GM18861 (cell line): ENCODE measurements at regions not wholly inside any gene's neighbourhood (a gene's known extent, or its start where the extent isn't known, plus 50 kb on each side); places are given as distances from the start of the nearest gene placed in this dataset.
"Not testable (repeated sequence)": the region's sequence is repeated elsewhere in the genome, so short reads cannot be mapped to it uniquely, and the experiment has no call there.

Experiments
- ATAC-seq: cut with Tn5 transposase; IDR thresholded peaks from one replicate; pipeline ENCODE4 v1.9.1; 2021; ENCODE audit not compliant: unreplicated experiment

DNA sequence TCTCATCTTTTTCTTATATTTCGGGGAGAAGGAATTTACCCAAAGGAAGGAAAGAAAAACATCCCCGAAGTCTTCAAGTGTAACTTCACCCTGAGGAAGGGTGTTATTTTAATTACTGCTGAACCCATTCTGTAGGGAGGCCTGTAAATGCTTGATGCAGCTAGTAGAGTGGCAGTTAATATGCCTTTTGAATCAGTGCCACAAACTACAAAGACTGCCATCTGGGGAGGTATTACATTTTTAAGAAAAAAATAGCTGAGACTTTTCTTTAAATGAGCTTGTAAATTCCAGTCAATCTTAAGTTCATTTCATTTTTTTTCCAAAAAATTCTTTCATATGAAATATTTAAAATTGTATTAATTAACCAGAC, 233.1 kb upstream of the FERD3L start:
- ATAC-seq = no peak

DNA sequence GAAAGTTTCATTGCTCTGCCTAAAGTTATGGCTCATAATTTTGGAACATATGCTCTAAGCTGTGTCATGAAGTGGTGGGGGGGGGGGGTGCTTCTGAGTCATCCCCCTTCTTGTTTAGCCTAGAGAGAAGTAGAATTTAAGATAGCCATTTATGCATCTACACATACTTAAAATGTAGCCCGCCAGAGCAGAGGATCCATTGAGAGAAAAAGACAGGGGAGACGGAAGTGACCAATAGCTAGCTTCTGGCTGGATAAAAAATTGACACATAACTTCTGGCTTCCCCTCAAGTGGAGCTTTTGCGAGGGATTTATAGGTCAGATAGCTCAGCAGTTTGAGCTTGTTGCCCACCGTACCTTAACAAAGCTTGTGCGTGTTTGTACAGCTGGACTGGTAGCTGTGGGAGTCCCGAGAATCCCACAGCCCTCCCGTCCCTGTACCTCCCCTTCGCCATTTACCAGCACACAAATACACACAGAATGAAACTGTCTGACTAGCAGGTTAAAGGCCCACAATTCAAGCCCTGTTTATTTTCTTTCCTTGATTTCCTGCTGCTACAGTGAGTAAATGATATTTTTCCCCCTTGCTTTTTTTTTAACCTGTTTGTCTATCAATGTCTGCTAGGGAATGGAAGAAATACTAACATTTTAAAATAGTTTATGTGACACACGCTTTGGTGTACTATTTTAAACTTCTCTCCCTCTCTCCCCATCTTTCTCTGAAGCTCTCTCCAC, 232.6 kb upstream of the FERD3L start:
- no peak for ATAC-seq

DNA sequence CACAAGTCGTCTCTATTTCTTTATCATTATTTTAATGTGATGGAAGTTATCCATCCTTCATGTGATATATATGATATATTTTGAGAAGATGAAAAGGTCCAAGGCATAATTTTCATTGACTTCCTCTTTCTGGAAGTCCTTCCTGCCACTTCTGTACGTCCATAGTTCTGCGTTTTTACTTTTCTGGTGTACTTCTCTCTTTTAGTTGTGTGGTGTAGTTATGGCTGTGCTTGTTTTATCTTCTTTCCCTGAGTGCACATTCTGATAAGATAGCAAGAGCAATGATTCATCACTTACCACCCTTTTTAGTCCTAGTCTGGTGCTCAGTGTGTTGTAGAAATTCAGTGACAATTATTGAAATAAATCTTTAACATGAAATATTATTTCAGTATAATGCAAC, 231.3 kb upstream of the FERD3L start:
- no peak for ATAC-seq

DNA sequence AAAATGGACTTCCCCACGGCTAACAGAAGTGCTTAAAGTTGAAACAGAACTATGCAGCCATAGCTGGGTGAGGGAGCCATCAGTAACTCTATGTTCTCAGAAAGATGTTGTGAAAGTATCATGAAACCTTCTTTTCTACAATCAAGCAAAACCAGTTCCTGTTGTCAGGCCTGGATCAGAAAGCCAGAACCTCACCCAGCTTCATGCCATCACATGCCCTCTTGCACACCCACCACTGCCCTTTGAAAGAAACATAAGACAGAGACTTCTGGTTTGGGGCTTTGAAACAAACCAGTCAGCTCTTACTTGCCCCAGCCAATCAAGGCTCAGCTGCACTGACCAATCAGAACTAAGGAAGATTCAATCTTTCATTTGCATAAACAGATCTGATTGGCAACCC, 230.8 kb upstream of the FERD3L start:
- no peak for ATAC-seq

DNA sequence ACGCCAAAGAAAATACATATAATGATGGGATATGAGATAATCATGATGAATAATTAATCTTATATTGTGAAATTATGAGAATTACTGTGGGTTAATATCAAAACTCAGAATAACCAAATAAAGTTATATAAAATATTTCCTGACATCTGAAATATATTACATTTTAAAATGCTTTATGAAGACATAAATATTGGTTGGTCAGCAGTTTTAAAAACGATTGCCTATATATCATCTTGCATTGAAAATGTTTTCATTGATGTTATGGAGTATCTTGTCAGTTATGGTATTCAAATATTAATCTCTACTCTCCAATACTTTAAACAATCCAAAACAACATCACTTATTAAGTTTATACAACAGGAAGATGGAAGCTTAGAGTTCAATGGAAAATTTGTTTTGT, 228.1 kb upstream of the FERD3L start:
- ATAC-seq = no peak

DNA sequence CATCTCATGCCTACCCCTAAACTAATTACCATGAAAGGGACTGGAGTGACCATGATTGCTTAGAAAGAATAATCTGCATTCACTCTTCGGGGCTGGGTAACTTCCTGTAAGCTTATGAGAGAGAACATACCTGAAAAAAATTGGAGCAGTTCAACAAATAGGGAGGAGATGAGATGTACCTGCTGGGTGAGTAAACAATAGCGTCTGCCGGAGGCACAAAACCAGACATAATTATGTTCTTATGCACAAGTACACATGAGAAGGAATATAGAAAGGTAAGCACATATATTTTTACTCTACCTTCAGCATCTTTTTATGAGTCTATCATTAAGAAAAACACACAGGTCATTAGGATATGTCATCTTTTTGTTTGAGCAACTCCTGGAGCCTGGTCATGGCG, 224.6 kb upstream of the FERD3L start:
- ATAC-seq = no peak

DNA sequence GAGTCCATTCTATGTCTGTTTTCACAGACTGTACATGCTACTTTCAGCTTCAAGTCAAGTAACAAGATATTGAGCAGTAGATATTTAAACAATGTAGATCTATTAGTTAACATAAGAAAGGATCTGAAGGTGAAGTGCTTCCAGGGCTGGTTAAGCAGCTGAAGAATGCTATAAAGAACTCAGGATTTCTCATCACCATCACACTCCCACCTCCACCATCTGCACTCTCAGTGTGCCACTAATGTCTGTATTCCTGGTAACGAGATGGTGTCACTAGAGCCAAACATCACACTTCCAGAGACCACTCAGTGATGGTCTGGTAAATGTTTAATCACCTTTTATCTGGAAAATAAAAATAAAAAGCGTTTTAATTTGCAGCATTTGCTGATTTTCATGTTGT, 224.0 kb upstream of the FERD3L start:
- no peak for ATAC-seq

DNA sequence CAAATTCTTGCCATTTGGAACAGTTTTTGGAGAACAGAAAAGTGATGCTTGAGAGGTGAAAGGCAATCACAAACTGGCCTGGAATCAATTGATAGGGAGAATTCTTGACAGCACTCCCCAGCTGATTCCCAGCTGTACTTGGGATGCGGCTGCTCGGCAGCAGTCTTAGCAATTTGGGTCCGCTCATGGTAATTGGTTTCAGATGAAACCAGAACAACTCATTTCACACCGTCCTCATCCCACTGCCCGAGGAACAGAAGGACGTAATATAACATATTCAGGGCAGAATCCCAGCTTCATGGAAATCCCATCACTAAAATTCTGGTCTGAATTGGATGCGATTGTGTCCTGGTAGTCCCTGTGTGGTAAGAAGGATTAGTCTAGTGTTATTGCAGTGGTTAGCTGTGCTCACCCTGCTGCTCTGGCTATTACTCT, 223.3 kb upstream of the FERD3L start:
- no peak for ATAC-seq

DNA sequence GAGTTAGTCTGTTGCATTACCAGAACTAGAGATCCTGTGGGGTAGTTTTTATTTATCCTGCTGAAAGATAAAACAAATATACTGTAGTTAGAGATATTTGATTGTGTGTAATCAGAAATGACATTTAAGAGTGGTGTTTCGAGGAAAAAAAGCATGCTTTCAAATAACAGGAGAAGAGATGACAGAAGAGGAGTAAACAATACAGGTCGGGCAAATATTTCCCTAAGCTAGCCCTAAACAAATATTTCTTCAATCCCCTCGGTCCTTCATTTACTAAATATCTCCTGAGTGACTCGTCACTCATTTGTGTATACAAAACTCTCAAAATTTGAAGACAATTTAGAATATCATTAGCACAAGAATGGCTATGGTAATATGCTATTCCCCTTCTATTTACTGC, 219.7 kb upstream of the FERD3L start:
- ATAC-seq = no peak

DNA sequence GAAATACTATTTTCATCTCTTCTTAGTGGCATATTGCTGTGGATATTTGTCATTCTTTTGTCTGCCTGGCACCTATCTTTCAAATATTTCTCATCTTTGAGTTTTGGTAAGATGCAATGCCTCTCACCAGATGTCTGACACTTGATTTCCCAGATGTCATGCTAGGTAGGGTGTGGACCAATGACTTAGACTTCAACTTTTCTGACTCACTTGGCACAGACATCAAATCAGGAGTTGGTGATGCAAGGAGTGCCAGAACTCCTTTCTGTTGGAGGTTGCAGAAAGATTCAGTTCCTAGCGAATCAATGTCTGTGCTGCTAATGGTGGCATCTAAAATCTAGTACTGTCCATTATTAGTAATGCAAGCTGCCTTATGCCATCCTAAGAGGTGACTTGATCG, 216.9 kb upstream of the FERD3L start:
- no peak for ATAC-seq

DNA sequence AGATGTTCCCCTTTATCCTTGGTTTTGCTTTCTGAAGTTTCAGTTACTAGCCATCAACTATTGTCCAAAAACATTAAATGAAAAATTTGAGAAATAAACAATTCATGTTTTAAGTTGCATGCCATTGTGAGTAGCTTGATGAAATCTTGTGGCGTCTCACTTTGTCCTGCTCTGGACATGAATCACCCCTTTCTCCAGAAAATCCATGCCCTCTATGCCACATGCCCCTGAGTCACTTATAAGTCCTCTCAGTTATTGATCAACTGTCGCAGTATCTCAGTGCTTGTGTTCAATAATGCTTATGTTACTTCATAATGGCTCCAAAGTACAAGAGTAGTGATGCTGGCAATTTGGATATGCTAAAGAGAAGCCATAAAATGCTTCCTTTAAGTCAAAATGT, 208.0 kb upstream of the FERD3L start:
- no peak for ATAC-seq

DNA sequence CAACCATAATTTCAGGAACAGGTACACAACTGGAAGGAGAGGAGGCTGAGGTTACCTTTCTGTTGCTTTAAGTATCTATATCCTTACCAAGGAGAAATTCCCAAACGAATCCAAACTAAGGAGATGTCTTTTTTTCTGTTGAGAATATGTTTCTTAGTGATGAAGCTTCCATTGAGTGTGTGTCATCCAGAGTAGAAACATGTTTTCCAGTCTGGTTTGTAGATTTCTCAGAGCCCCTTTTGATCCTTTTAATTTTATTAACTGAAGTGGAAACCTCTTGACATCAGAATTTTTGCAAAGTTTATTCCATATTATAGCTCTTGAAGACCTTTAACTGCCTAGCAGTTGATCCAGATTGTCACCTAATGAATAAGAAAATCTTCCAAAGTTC, 207.1 kb upstream of the FERD3L start:
- no peak for ATAC-seq

DNA sequence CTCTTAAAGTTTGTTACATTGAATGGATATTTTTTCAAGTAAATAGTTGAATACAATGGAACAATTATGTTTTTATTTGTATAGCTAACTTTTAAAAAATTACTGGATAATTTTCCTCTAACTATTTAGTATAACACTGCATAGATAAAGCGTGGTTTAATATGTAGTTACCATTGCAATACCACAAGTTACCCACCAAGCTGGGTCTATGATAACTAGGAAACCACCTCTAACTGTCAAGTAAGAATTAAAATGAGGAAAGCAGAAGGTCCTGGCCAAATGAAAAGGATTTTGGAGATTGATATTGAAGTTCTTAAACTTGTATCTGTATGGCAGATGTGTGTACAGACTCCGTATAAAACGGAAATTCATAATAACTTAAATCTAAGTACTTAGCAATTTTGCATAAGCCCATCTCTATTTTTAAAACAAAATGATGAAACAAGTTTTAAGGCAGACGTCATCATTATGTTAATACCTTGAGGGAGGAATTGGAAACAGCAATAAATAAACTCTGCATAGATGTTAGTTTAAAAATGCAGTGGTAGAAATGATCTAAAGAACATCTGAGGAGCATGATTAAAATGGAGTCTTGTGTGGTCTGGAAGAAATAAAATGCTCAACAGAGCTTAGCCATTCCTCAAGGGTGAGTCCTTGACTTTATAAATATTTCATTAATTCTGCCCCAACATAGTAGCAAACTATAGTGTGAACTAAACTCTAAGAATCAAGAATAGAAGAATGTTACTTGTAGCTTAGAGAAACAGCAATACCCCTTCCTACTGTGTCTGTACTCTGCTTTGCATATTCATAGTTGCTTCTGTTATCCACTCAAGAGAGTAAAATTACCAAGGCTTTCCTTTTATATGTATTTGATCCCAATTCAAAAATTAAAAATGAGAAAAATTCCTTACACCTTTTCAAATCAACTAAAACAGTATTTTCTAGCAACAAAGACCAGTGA, 206.4 kb upstream of the FERD3L start:
- no peak for ATAC-seq

DNA sequence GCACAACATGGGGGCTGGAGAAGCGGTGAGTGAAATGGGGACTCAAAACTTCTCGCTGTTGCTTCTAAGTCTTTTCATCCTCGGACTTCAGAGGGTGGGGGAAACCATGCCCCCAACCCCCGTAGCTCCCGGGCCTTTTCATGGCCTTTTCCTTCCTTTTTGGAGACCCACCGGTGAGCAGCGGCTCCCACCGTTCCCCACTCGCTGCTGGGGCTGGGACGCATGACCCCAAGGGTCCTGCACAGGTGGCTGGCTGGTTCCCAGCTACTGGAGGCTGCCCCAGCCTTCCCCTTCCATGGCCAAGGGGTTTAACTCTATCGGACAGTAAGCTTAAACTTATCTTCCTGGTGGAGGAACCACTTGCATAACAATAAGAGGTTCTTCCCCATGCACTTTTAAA, 194.3 kb upstream of the FERD3L start:
- ATAC-seq = no peak

DNA sequence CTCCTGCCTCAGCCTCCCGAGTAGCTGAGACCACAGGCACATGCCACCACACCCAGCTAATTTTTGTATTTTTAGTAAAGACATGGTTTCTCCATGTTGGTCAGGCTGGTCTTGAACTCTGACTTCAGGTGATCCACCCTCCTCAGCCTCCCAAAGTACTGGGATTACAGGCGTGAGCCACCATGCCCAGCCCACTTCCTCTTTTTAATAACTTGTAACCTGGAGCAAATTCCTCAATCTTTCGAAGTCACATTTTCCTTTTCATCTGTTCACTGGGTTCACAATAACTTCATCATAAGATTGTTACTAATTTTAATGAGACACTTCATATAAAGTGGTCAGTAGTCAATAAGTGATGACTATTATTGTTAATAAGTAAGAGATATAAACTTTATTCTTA, 193.3 kb upstream of the FERD3L start:
- ATAC-seq = not testable (repeated sequence)

DNA sequence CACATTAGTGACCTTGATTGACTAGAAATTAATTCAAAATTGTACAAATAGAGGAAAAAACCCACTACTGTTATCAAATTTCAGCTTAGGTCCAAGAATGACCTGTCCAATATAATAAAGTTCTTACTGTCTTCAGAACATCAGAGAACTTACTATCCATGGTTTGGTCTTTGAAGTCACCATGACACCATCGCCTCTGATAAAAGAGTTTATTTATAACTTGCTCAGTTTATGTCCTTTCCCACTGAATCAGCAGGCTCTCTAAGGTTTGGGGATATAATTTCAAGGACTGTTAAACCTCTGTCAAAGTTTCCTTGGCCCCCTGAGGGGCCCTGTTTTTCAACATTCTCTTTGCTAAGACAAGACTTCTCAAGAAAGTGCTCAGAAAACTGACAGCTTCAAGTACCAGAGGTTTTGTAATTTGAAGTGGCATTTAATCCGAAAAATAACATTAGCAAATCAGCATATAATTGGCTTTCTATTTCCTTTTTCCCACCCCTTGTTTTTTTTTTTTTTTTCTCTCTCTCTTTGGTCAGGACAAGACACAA, 191.7 kb upstream of the FERD3L start:
- no peak for ATAC-seq

DNA sequence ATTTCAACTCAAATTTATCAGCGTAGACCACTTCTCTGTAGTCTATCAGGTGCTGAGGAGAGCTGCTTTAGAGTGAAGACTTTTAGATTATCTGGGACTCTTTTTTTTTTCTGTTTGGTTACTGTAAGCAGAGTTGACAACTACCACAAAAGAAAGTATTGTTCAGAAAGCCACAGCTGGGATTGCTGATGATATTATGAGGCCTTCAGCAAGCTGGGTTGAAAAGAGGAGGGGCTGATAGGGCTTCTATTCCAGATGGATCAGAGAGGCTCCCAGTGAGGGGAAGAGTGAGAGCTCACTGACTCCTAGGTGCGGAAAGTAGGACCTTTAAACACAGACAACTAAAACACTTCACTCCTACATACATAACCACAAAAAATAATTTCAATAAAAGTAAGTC, 188.5 kb upstream of the FERD3L start:
- no peak for ATAC-seq

DNA sequence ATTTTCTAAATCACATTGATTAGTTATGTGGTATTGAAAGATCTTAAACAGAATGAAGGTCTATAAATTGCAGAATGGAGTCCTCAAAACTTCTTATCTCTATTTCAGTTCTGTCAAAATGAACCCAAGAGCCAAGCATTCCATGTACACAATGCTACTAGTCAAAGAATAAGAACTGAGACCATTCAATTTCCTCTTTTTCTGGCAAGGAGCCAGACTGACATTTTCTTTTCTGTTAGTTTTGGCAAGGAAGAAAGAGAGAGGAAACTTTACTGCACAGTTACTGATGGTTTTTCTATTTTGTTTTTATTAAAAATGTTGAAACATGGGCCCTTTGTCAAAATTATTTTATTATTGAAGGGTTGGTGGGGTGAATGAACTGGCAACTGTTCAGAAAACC, 181.8 kb upstream of the FERD3L start:
- no peak for ATAC-seq

DNA sequence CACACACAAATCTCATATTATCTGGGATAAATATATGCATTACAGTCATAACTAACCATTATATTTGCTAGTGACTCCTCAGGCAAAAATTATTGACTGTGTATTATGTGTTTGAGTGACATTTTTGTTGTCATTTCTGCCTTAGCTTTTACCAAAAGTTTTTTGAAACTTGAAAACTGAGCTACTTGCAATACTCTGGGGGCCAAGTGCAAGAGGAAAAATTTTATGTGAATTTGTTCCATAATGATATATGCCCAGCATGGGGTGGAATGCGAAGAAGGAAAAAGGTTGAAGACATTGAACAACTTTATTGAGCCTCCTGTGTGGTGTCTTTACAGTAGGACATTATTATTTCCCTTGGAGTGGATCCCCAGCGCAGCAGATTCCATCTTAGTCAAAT, 176.8 kb upstream of the FERD3L start:
- ATAC-seq = no peak

DNA sequence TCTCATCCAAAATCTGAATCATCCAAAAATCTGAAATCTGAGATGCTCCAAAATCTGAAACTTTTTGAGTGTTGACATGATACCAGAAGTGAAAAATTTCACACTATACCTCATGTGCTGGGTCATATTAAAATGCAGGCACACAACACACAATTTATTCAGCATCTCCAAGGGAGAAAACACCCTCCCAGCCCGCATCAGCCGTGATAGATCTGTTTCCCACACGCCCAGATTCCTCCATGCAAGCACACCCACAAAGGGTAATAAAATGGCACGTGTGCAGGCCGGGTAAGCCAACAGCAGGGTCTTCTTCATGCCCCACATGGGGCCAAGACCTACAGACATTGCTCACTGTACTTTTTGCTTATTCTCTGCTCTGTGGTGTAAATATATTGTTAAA, 173.1 kb upstream of the FERD3L start:
- no peak for ATAC-seq

DNA sequence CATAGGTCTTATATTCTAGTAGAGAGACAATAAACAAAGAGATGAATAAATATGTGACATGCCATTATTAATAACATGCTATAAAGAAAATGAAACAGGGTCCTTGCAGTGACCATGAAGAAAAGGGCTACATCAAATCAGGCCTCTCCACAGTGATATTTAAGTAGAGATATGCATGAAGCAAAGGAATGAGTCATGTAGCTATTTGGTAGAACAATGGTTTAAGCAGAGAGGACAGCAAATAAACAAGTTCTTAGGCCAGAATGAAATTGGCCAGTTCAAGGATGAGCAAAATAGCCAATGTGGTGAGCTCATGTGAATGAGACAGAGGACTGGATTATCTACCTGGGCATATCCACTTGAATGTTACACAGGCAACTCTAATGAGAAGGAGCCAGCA, 172.2 kb upstream of the FERD3L start:
- no peak for ATAC-seq

DNA sequence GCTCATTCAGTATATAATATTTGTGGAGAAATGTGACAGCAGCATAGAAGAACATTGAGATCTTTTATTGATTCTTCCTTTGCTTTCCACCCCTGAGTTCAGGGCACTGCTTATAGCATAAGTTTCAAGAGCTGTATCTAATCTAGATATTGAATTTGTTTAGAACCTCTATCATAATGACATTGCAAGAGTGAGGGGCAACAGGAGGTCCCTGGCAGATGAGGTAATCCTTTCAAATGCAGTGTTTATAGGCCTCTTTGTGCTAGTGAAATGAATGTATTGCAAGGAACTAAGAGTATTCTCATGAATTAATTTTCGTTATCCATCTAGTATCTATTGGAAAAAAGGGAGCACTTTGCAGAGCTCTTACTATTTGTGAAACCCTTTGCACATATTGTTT, 167.2 kb upstream of the FERD3L start:
- no peak for ATAC-seq
